ENCODE measurements at regions not wholly inside any gene's neighbourhood (a gene's known extent, or its start where the extent isn't known, plus 50 kb on each side); places are given as distances from the start of the nearest gene placed in this dataset.

DNA sequence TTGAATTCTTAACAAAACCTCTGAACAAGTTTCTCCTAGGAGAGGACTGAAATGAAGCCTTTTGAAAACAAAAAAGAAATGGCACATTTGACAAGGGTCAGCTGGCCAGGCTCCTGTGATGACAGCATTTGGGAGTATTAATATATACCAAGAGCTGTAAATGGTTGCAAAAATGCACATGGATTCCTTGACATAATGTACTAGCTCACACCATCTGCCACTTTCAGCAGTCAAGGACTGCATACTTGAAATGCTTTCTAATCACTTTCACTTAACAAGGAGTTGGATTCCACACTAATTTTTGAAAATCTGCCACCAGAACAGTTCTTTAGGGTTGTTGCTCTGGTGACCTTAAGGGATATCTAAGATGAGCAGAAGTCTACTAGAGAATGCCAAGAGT lies 236.7 kb upstream of the TOX3 start:
- no peaks in the 10 kb centered on the region for H3K36me3 ChIP-seq (ENCODE audit: insufficient read depth in 1 of 2, low read depth in 1 of 2)
- H3K9me3 ChIP-seq: no peaks in the 10 kb centered on the region
- no peak overlapping the region for H3K4me3 ChIP-seq
- no peak for DNase-seq
- H3K4me1 ChIP-seq: no peaks in the 10 kb centered on the region
- peaks cover 0 to 1% (median 0%) of the 10 kb centered on the region in 3 donors for H3K27me3 ChIP-seq (ENCODE audit: insufficient read depth in 3 of 3, low read length in 2 of 3)
- TF ChIP-seq, protein P1, sequence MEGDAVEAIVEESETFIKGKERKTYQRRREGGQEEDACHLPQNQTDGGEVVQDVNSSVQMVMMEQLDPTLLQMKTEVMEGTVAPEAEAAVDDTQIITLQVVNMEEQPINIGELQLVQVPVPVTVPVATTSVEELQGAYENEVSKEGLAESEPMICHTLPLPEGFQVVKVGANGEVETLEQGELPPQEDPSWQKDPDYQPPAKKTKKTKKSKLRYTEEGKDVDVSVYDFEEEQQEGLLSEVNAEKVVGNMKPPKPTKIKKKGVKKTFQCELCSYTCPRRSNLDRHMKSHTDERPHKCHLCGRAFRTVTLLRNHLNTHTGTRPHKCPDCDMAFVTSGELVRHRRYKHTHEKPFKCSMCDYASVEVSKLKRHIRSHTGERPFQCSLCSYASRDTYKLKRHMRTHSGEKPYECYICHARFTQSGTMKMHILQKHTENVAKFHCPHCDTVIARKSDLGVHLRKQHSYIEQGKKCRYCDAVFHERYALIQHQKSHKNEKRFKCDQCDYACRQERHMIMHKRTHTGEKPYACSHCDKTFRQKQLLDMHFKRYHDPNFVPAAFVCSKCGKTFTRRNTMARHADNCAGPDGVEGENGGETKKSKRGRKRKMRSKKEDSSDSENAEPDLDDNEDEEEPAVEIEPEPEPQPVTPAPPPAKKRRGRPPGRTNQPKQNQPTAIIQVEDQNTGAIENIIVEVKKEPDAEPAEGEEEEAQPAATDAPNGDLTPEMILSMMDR (IDR thresholded peaks at IDR 0.05): no peak
- no peak for ATAC-seq
- H3K27ac ChIP-seq: no peak overlapping the region
- intact Hi-C loops (cut with DNase I): no loop called here

DNA sequence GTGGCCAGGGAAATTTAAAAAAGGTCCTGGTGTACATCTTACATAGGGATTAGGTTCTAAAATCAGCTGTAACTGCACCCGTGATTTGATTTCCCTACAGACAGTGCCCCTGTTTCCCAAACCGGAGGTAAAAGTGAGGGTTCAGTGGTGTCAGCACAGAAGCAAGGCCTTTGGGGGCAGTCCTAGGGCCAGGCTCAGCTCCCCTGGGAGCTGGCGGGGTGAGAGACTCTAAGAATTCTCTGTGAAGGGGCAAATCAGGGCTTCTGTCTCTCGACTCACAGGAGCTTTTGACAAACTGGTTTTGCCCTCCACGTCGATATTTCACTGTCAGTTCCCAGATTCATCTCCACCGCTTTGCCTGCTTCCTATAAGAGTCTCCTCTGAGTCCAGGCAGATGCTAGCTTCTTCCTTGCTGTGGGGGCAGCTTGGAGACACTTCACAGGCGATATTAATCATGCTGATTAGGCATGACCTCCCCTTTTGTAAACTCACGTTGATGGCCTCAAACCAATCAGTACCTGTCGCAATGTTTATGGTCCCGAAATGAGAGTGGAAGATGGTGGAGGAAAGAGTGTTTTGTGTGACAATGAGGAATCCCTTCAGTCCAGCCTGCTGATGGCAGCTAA lies 234.2 kb upstream of the TOX3 start:
- Histone ChIP-seq H3K27ac (no peak overlapping the region), H3K4me3 (no peak overlapping the region), H3K36me3 (ENCODE audit: insufficient read depth in 1 of 2, low read depth in 1 of 2) (no peaks in the 10 kb centered on the region), H3K27me3 (ENCODE audit: insufficient read depth in 3 of 3, low read length in 2 of 3) (peaks cover 0 to 1% (median 0%) of the 10 kb centered on the region in 3 donors), H3K9me3 (no peaks in the 10 kb centered on the region), H3K4me1 (no peaks in the 10 kb centered on the region)
- no peak for ATAC-seq
- intact Hi-C loops (cut with DNase I): no loop called here
- TF ChIP-seq, protein P1 (IDR thresholded peaks at IDR 0.05): no peak
- 70 to 76% (median 71%) methylated on average over 11 of the region's 11 CpGs for WGBS, 3 donors
- no peak for DNase-seq

DNA sequence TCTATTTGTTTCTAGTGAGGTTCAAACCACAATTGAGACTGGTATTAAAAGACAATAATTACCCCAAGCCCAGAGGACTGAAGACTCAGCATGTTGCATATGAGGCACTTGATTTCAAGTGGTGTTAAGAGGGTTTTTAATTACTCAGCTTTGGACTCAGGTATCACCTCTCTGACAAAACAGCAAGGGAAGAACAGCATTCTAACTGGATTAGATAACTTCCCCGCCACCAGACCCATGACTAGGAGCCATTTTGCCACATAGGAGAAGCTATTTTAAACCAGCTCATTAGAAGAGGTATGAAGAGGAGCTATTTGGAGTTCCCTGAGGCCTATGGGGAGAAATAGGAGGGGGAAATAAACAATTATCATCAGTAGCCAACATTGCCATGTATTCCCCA lies 226.1 kb upstream of the TOX3 start:
- Histone ChIP-seq H3K4me3 (no peak overlapping the region), H3K4me1 (no peaks in the 10 kb centered on the region), H3K27me3 (ENCODE audit: insufficient read depth in 3 of 3, low read length in 2 of 3) (no peaks in the 10 kb centered on the region), H3K9me3 (no peaks in the 10 kb centered on the region), H3K27ac (no peak overlapping the region), H3K36me3 (ENCODE audit: insufficient read depth in 1 of 2, low read depth in 1 of 2) (no peaks in the 10 kb centered on the region)
- intact Hi-C loops (cut with DNase I): no loop called here
- TF ChIP-seq, protein P1 (IDR thresholded peaks at IDR 0.05): no peak
- ATAC-seq: no peak
- WGBS, 3 donors: 75 to 81% (median 77%) methylated on average over 1 of the region's 1 CpG
- no peak for DNase-seq

DNA sequence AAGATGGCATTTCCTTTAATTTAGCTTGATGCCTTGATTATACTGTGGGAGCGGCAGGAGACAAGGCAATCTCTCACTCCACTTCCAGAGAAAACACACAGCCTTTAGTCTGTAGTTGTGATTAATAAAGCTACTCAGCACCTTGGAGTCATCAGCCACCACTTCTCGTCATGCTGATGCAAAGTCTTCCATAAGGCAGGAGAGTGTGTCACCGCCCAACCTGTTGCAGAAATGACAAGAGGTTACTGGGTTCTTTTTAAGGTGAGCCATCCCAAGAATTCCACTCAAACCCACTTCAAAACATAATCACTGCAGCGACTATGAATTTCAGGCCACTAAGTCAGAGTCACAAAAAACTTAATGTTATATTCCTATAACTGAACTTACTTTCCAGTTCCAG lies 223.9 kb upstream of the TOX3 start:
- no peak overlapping the region for H3K4me3 ChIP-seq
- TF ChIP-seq, protein P1 (IDR thresholded peaks at IDR 0.05): no peak
- ATAC-seq: no peak
- H3K36me3 ChIP-seq (ENCODE audit: insufficient read depth in 1 of 2, low read depth in 1 of 2): no peaks in the 10 kb centered on the region
- no peak overlapping the region for H3K27ac ChIP-seq
- no peak for DNase-seq
- no peaks in the 10 kb centered on the region for H3K4me1 ChIP-seq
- intact Hi-C loops (cut with DNase I): no loop called here
- 85 to 88% (median 87%) methylated on average over 4 of the region's 4 CpGs for WGBS, 3 donors
- no peaks in the 10 kb centered on the region for H3K9me3 ChIP-seq
- no peaks in the 10 kb centered on the region for H3K27me3 ChIP-seq (ENCODE audit: insufficient read depth in 3 of 3, low read length in 2 of 3)

DNA sequence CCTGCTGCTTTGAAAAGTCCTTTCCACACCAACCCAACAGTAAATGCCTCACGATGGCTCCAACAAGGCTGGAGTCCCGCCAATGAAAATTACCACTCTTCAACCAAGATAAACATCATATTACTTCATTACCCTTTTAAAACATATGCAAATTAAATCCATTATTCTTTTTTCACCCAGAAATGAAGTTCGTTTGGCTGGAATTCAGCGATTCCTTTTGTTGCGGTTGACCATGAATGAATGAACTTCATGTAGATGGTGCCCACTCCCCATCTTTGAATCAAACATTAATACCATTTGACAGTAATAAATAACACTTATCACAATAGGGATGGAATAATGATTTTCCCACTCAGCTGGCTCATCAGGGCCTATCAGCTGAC lies 211.5 kb upstream of the TOX3 start:
- H3K9me3 ChIP-seq: no peaks in the 10 kb centered on the region
- TF ChIP-seq, protein P1 (IDR thresholded peaks at IDR 0.05): no peak
- 80 to 87% (median 82%) methylated on average over 5 of the region's 5 CpGs for WGBS, 3 donors
- H3K4me1 ChIP-seq: no peaks in the 10 kb centered on the region
- H3K27me3 ChIP-seq (ENCODE audit: insufficient read depth in 3 of 3, low read length in 2 of 3): no peaks in the 10 kb centered on the region
- no peaks in the 10 kb centered on the region for H3K36me3 ChIP-seq (ENCODE audit: insufficient read depth in 1 of 2, low read depth in 1 of 2)
- no peak overlapping the region for H3K4me3 ChIP-seq
- intact Hi-C loops (cut with DNase I): no loop called here
- no peak for DNase-seq
- H3K27ac ChIP-seq: no peak overlapping the region
- no peak for ATAC-seq

Measured in psoas muscle (tissue), 7 donors.